ENCODE measurements at regions not wholly inside any gene's neighbourhood (a gene's known extent, or its start where the extent isn't known, plus 50 kb on each side); places are given as distances from the start of the nearest gene placed in this dataset.

- Histone ChIP-seq H3K27me3 (replicated peaks in 2 of 5; ENCODE audit: control insufficient read depth in 4 of 5, insufficient read depth in 5 of 5, low read length in 4 of 5) (no peaks in the 10 kb centered on the region), H3K27ac (ENCODE audit: insufficient read depth in 1 of 2, low read depth in 1 of 2, low read length in 2 of 2, poor library complexity in 1 of 2, severe bottlenecking in 2 of 2) (no peak overlapping the region), H3K9me3 (ENCODE audit: control extremely low read depth in 1 of 5, control insufficient read depth in 4 of 5, insufficient read depth in 2 of 5, low read depth in 1 of 5, low read length in 4 of 5) (peaks cover 0 to 4% (median 0%) of the 10 kb centered on the region in 5 experiments), H3K4me1 (ENCODE audit: control extremely low read depth in 1 of 4, control insufficient read depth in 4 of 4, insufficient read depth in 4 of 4, low read length in 3 of 4) (no peaks in the 10 kb centered on the region), H3K4me3 (ENCODE audit: control insufficient read depth in 1 of 7, extremely low read depth in 1 of 7, insufficient read depth in 4 of 7, low read depth in 2 of 7, low read length in 6 of 7) (no peak overlapping the region), H3K36me3 (ENCODE audit: control insufficient read depth in 4 of 4, insufficient read depth in 4 of 4, low read length in 3 of 4) (no peaks in the 10 kb centered on the region)
- POLR2A ChIA-PET = no interaction called here
- CTCF ChIA-PET = no interaction called here
- 94% methylated on average over 3 of the region's 6 CpGs for WGBS (ENCODE audit: insufficient coverage)
- no peak for DNase-seq
Observed at GRCh38 chr5:123845356-123846100, 333.6 kb downstream of the CSNK1G3 start.

DNA sequence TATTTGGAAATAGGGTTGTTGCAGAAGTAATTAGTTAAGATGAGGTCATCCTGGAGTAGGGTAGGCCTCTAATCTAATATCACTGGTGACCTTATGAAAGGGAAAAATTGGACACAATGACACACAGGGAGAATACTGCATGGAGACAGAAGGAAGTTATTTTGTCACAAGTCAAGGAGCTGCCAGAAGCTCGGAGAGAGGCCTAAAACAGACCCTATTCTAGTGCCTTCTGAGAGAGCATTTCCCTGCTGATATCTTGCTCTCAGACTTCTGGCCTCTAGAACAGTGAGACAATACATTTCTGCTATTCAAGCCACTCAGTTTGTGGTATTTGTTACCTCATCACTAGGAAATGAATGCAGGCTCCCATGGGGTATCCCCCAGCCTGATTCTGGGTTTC, 332.9 kb downstream of the CSNK1G3 start:
- ChIA-PET CTCF (no interaction called here), POLR2A (no interaction called here)
- H3K9me3 ChIP-seq (ENCODE audit: control extremely low read depth in 1 of 5, control insufficient read depth in 4 of 5, insufficient read depth in 2 of 5, low read depth in 1 of 5, low read length in 4 of 5) = peaks cover 0 to 8% (median 0%) of the 10 kb centered on the region in 5 experiments
- H3K27me3 ChIP-seq (replicated peaks in 2 of 5; ENCODE audit: control insufficient read depth in 4 of 5, insufficient read depth in 5 of 5, low read length in 4 of 5) = no peaks in the 10 kb centered on the region
- WGBS (ENCODE audit: insufficient coverage) = 93% methylated on average over 1 of the region's 1 CpG
- no peak overlapping the region for H3K27ac ChIP-seq (ENCODE audit: insufficient read depth in 1 of 2, low read depth in 1 of 2, low read length in 2 of 2, poor library complexity in 1 of 2, severe bottlenecking in 2 of 2)
- DNase-seq = no peak
- H3K4me3 ChIP-seq (ENCODE audit: control insufficient read depth in 1 of 7, extremely low read depth in 1 of 7, insufficient read depth in 4 of 7, low read depth in 2 of 7, low read length in 6 of 7) = no peak overlapping the region
- no peaks in the 10 kb centered on the region for H3K4me1 ChIP-seq (ENCODE audit: control extremely low read depth in 1 of 4, control insufficient read depth in 4 of 4, insufficient read depth in 4 of 4, low read length in 3 of 4)
- no peaks in the 10 kb centered on the region for H3K36me3 ChIP-seq (ENCODE audit: control insufficient read depth in 4 of 4, insufficient read depth in 4 of 4, low read length in 3 of 4)

DNA sequence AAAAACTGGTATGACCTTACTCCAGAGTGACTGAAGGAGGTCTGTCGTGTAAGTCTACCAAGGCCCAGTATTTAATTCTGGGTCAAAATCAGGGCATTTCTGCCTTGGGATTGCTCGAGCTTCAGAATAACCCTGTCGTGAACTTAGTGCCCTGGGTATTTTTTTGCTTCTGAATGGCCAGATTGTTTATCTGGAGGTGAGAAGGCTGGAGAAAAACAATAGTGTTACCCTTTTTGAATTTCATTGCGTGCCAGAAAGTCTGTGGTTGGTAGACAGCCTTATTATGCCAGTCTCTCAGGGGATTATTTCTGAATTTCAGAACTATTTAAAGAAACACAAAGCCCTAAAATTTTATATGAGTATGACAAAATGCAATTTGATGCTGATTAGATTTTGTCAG, 323.4 kb downstream of the CSNK1G3 start:
- no peak overlapping the region for H3K27ac ChIP-seq (ENCODE audit: insufficient read depth in 1 of 2, low read depth in 1 of 2, low read length in 2 of 2, poor library complexity in 1 of 2, severe bottlenecking in 2 of 2)
- H3K9me3 ChIP-seq (ENCODE audit: control extremely low read depth in 1 of 5, control insufficient read depth in 4 of 5, insufficient read depth in 2 of 5, low read depth in 1 of 5, low read length in 4 of 5) = peaks cover 0 to 3% (median 2%) of the 10 kb centered on the region in 5 experiments
- no peaks in the 10 kb centered on the region for H3K36me3 ChIP-seq (ENCODE audit: control insufficient read depth in 4 of 4, insufficient read depth in 4 of 4, low read length in 3 of 4)
- DNase-seq = no peak
- H3K27me3 ChIP-seq (replicated peaks in 2 of 5; ENCODE audit: control insufficient read depth in 4 of 5, insufficient read depth in 5 of 5, low read length in 4 of 5) = no peaks in the 10 kb centered on the region
- CTCF ChIA-PET = no interaction called here
- H3K4me3 ChIP-seq (ENCODE audit: control insufficient read depth in 1 of 7, extremely low read depth in 1 of 7, insufficient read depth in 4 of 7, low read depth in 2 of 7, low read length in 6 of 7) = no peak overlapping the region
- H3K4me1 ChIP-seq (ENCODE audit: control extremely low read depth in 1 of 4, control insufficient read depth in 4 of 4, insufficient read depth in 4 of 4, low read length in 3 of 4) = no peaks in the 10 kb centered on the region
- 84% methylated on average over 3 of the region's 4 CpGs for WGBS (ENCODE audit: insufficient coverage)
- POLR2A ChIA-PET = no interaction called here

DNA sequence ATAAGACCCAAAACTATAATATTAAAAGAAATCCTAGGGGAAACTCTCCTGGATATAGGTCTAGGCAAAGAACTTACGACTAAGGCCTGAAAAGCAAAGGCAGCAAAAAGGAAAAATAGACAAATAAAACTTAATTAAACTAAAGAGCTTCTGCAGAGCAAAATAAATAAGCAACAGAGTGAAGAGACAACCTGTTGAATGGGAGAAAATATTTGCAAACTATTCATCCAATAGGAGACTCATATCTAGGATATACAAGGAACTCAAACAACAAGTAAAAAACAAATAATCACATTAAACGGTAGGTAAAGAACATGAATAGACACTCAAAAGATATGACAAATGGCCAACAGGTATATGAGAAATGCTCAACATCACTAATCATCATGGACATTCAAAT, 318.6 kb downstream of the CSNK1G3 start:
- Histone ChIP-seq H3K36me3 (ENCODE audit: control insufficient read depth in 4 of 4, insufficient read depth in 4 of 4, low read length in 3 of 4) (no peaks in the 10 kb centered on the region), H3K27ac (ENCODE audit: insufficient read depth in 1 of 2, low read depth in 1 of 2, low read length in 2 of 2, poor library complexity in 1 of 2, severe bottlenecking in 2 of 2) (no peak overlapping the region), H3K4me1 (ENCODE audit: control extremely low read depth in 1 of 4, control insufficient read depth in 4 of 4, insufficient read depth in 4 of 4, low read length in 3 of 4) (no peaks in the 10 kb centered on the region), H3K27me3 (replicated peaks in 2 of 5; ENCODE audit: control insufficient read depth in 4 of 5, insufficient read depth in 5 of 5, low read length in 4 of 5) (no peaks in the 10 kb centered on the region), H3K4me3 (ENCODE audit: control insufficient read depth in 1 of 7, extremely low read depth in 1 of 7, insufficient read depth in 4 of 7, low read depth in 2 of 7, low read length in 6 of 7) (no peak overlapping the region), H3K9me3 (ENCODE audit: control extremely low read depth in 1 of 5, control insufficient read depth in 4 of 5, insufficient read depth in 2 of 5, low read depth in 1 of 5, low read length in 4 of 5) (peaks cover 0 to 2% (median 0%) of the 10 kb centered on the region in 5 experiments)
- ChIA-PET CTCF (no interaction called here), POLR2A (no interaction called here)
- WGBS (ENCODE audit: insufficient coverage) = 100% methylated on average over 1 of the region's 2 CpGs
- DNase-seq = no peak

GRCh38 chr5:123827811-123828210, 315.8 kb downstream of the CSNK1G3 start:
- WGBS (ENCODE audit: insufficient coverage) = no CpG with 5 or more reads among the region's 2 CpGs
- Histone ChIP-seq H3K4me1 (ENCODE audit: control extremely low read depth in 1 of 4, control insufficient read depth in 4 of 4, insufficient read depth in 4 of 4, low read length in 3 of 4) (no peaks in the 10 kb centered on the region), H3K4me3 (ENCODE audit: control insufficient read depth in 1 of 7, extremely low read depth in 1 of 7, insufficient read depth in 4 of 7, low read depth in 2 of 7, low read length in 6 of 7) (no peak overlapping the region), H3K27ac (ENCODE audit: insufficient read depth in 1 of 2, low read depth in 1 of 2, low read length in 2 of 2, poor library complexity in 1 of 2, severe bottlenecking in 2 of 2) (no peak overlapping the region), H3K9me3 (ENCODE audit: control extremely low read depth in 1 of 5, control insufficient read depth in 4 of 5, insufficient read depth in 2 of 5, low read depth in 1 of 5, low read length in 4 of 5) (peaks cover 0 to 6% (median 0%) of the 10 kb centered on the region in 5 experiments), H3K36me3 (ENCODE audit: control insufficient read depth in 4 of 4, insufficient read depth in 4 of 4, low read length in 3 of 4) (no peaks in the 10 kb centered on the region), H3K27me3 (replicated peaks in 2 of 5; ENCODE audit: control insufficient read depth in 4 of 5, insufficient read depth in 5 of 5, low read length in 4 of 5) (no peaks in the 10 kb centered on the region)
- CTCF ChIA-PET = no interaction called here
- POLR2A ChIA-PET = no interaction called here
- DNase-seq = no peak

GRCh38 chr5:123819833-123820232, 307.9 kb downstream of the CSNK1G3 start:
- CTCF ChIA-PET = no interaction called here

GRCh38 chr5:123819386-123819785, 307.4 kb downstream of the CSNK1G3 start:
- Histone ChIP-seq H3K4me1 (ENCODE audit: control extremely low read depth in 1 of 4, control insufficient read depth in 4 of 4, insufficient read depth in 4 of 4, low read length in 3 of 4) (peaks cover 4 to 8% (median 7%) of the 10 kb centered on the region in 4 experiments), H3K27ac (ENCODE audit: insufficient read depth in 1 of 2, low read depth in 1 of 2, low read length in 2 of 2, poor library complexity in 1 of 2, severe bottlenecking in 2 of 2) (no peak overlapping the region)

More at GRCh38 chr5:123819833-123820232, 307.9 kb downstream of the CSNK1G3 start:
- Histone ChIP-seq H3K4me1 (ENCODE audit: control extremely low read depth in 1 of 4, control insufficient read depth in 4 of 4, insufficient read depth in 4 of 4, low read length in 3 of 4) (peaks cover 0 to 4% (median 4%) of the 10 kb centered on the region in 4 experiments), H3K9me3 (ENCODE audit: control extremely low read depth in 1 of 5, control insufficient read depth in 4 of 5, insufficient read depth in 2 of 5, low read depth in 1 of 5, low read length in 4 of 5) (peaks cover 0 to 4% (median 0%) of the 10 kb centered on the region in 5 experiments), H3K36me3 (ENCODE audit: control insufficient read depth in 4 of 4, insufficient read depth in 4 of 4, low read length in 3 of 4) (no peaks in the 10 kb centered on the region), H3K27me3 (replicated peaks in 2 of 5; ENCODE audit: control insufficient read depth in 4 of 5, insufficient read depth in 5 of 5, low read length in 4 of 5) (no peaks in the 10 kb centered on the region), H3K27ac (ENCODE audit: insufficient read depth in 1 of 2, low read depth in 1 of 2, low read length in 2 of 2, poor library complexity in 1 of 2, severe bottlenecking in 2 of 2) (no peak overlapping the region), H3K4me3 (ENCODE audit: control insufficient read depth in 1 of 7, extremely low read depth in 1 of 7, insufficient read depth in 4 of 7, low read depth in 2 of 7, low read length in 6 of 7) (no peak overlapping the region)
- WGBS (ENCODE audit: insufficient coverage) = 87% methylated on average over 4 of the region's 4 CpGs
- POLR2A ChIA-PET = interaction anchor here (0.6 kb wide), 1 partner anchor 1826 kb away, joined by 7 read pairs; no protein-coding TSS in a partner anchor
- no peak for DNase-seq

More at GRCh38 chr5:123819386-123819785, 307.4 kb downstream of the CSNK1G3 start:
- POLR2A ChIA-PET = interaction anchor here (0.6 kb wide), 1 partner anchor 1826 kb away, joined by 7 read pairs; no protein-coding TSS in a partner anchor
- no CpG with 5 or more reads among the region's 3 CpGs for WGBS (ENCODE audit: insufficient coverage)
- Histone ChIP-seq H3K36me3 (ENCODE audit: control insufficient read depth in 4 of 4, insufficient read depth in 4 of 4, low read length in 3 of 4) (no peaks in the 10 kb centered on the region), H3K9me3 (ENCODE audit: control extremely low read depth in 1 of 5, control insufficient read depth in 4 of 5, insufficient read depth in 2 of 5, low read depth in 1 of 5, low read length in 4 of 5) (peaks cover 0 to 4% (median 0%) of the 10 kb centered on the region in 5 experiments), H3K27me3 (replicated peaks in 2 of 5; ENCODE audit: control insufficient read depth in 4 of 5, insufficient read depth in 5 of 5, low read length in 4 of 5) (no peaks in the 10 kb centered on the region), H3K4me3 (ENCODE audit: control insufficient read depth in 1 of 7, extremely low read depth in 1 of 7, insufficient read depth in 4 of 7, low read depth in 2 of 7, low read length in 6 of 7) (no peak overlapping the region)
- CTCF ChIA-PET = no interaction called here
- no peak for DNase-seq

Data from common myeloid progenitor, CD34-positive (primary cell).